Right cardiac atrium (tissue), 5 donors: ENCODE measurements at regions not wholly inside any gene's neighbourhood (a gene's known extent, or its start where the extent isn't known, plus 50 kb on each side); places are given as distances from the start of the nearest gene placed in this dataset.

Experiments
- ATAC-seq, 2 donors: fragments of 200-7000 bp; cut with Tn5 transposase; one replicate each; pipeline versions ENCODE4 v1.8.0 to v1.9.1; 2020; ENCODE audit warnings: moderate library complexity in 2 of 2, mild to moderate bottlenecking in 1 of 2
- DNase-seq, 3 donors: peaks; one replicate each; pipeline ENCODE4 v3.0.0-alpha.2; 2020
- H3K27ac ChIP-seq: one replicate; pipeline ENCODE4 v1.5.1; 2013; ENCODE audit warnings: mild to moderate bottlenecking, low read length, control low read depth, moderate library complexity
- H3K27me3 ChIP-seq: one replicate; pipeline ENCODE4 v1.6.1; 2013; ENCODE audit not compliant: control insufficient read depth, insufficient read depth
- H3K4me1 ChIP-seq: one replicate; pipeline ENCODE4 v1.6.1; 2013; ENCODE audit warnings: low read length; ENCODE audit not compliant: control insufficient read depth, insufficient read depth
- H3K4me3 ChIP-seq: one replicate; pipeline ENCODE4 v1.5.1; 2013; ENCODE audit warnings: low read length, control low read depth
- H3K9me3 ChIP-seq: one replicate; pipeline ENCODE4 v1.6.1; 2013; ENCODE audit warnings: low read length; ENCODE audit not compliant: control insufficient read depth
- WGBS: extraction: QIAGEN DNeasy Blood & Tissue Kit; methylation state at CpG from one replicate; pipeline ENCODE4 v1.1.7; 2013; 5-methylcytosine and 5-hydroxymethylcytosine counted together
- intact Hi-C, 4 donors: fragments of 100-400 bp; cut with DNase I; formaldehyde crosslinking; loops; one replicate each; pipeline versions ENCODE4 v1.11.0 to v1.14.0; 2022 to 2023
- donor health status: healthy with polysubstance abuse.
- donor health status: DM: no; HTN: yes; CAD: no.
- donor health status: DM: no; HTN: no; CAD: no.
- donor health status: DM: no; HTN: yes; CAD: no; lungs with severe emphysema.
- donor health status: DM: yes; HTN: yes; CAD: no.

GRCh38 chr17:77717941-77718668 is 240.4 kb upstream of the TNRC6C start:
- H3K4me3 ChIP-seq = no peak overlapping the region
- H3K27ac ChIP-seq = no peak overlapping the region
- DNase-seq (no peak), ATAC-seq (no peak)
- WGBS = 88% methylated on average over 11 of the region's 11 CpGs
- H3K9me3 ChIP-seq = no peaks in the 10 kb centered on the region
- H3K4me1 ChIP-seq = no peaks in the 10 kb centered on the region
- H3K27me3 ChIP-seq = no peaks in the 10 kb centered on the region
- intact Hi-C loops = no loop called here

- no peak for DNase-seq
- intact Hi-C loops = no loop called here
- Histone ChIP-seq H3K4me1 (no peaks in the 10 kb centered on the region), H3K27ac (no peak overlapping the region), H3K4me3 (no peak overlapping the region), H3K9me3 (no peaks in the 10 kb centered on the region), H3K27me3 (no peaks in the 10 kb centered on the region)
- WGBS = 92% methylated on average over 10 of the region's 10 CpGs
- ATAC-seq = no peak
Observed at GRCh38 chr17:77718669-77718961, 239.9 kb upstream of the TNRC6C start.

GRCh38 chr17:77719806-77720205 is 238.7 kb upstream of the TNRC6C start:
- 89% methylated on average over 4 of the region's 4 CpGs for WGBS

GRCh38 chr17:77720946-77721845 is 237.3 kb upstream of the TNRC6C start:
- H3K4me1 ChIP-seq = no peaks in the 10 kb centered on the region
- ATAC-seq (no peak), DNase-seq (no peak)

More at GRCh38 chr17:77719806-77720205, 238.7 kb upstream of the TNRC6C start:
- DNase-seq = no peak
- intact Hi-C loops = no loop called here
- H3K27ac ChIP-seq = no peak overlapping the region
- H3K4me3 ChIP-seq = no peak overlapping the region
- H3K4me1 ChIP-seq = no peaks in the 10 kb centered on the region
- no peaks in the 10 kb centered on the region for H3K27me3 ChIP-seq
- ATAC-seq = no peak
- H3K9me3 ChIP-seq = no peaks in the 10 kb centered on the region

GRCh38 chr17:77721846-77722160 is 236.7 kb upstream of the TNRC6C start:
- DNase-seq = no peak
- intact Hi-C loops = no loop called here
- H3K27ac ChIP-seq = no peak overlapping the region
- H3K9me3 ChIP-seq = no peaks in the 10 kb centered on the region
- no peaks in the 10 kb centered on the region for H3K4me1 ChIP-seq
- 68% methylated on average over 3 of the region's 3 CpGs for WGBS
- H3K27me3 ChIP-seq = no peaks in the 10 kb centered on the region
- no peak overlapping the region for H3K4me3 ChIP-seq
- no peak for ATAC-seq

More at GRCh38 chr17:77720946-77721845, 237.3 kb upstream of the TNRC6C start:
- Histone ChIP-seq H3K27me3 (no peaks in the 10 kb centered on the region), H3K9me3 (no peaks in the 10 kb centered on the region), H3K27ac (no peak overlapping the region), H3K4me3 (no peak overlapping the region)
- 81% methylated on average over 14 of the region's 14 CpGs for WGBS
- intact Hi-C loops = no loop called here

GRCh38 chr17:77722366-77722765 is 236.1 kb upstream of the TNRC6C start:
- Histone ChIP-seq H3K9me3 (no peaks in the 10 kb centered on the region), H3K4me3 (no peak overlapping the region), H3K27ac (no peak overlapping the region), H3K4me1 (no peaks in the 10 kb centered on the region), H3K27me3 (no peaks in the 10 kb centered on the region)
- WGBS = 96% methylated on average over 8 of the region's 8 CpGs
- intact Hi-C loops = no loop called here
- ATAC-seq (no peak), DNase-seq (no peak)

- DNase-seq (no peak), ATAC-seq (no peak)
- no peaks in the 10 kb centered on the region for H3K4me1 ChIP-seq
- no peak overlapping the region for H3K4me3 ChIP-seq
- H3K27me3 ChIP-seq = no peaks in the 10 kb centered on the region
- H3K9me3 ChIP-seq = no peaks in the 10 kb centered on the region
- 81% methylated on average over 20 of the region's 20 CpGs for WGBS
- intact Hi-C loops = no loop called here
- H3K27ac ChIP-seq = no peak overlapping the region
Observed at GRCh38 chr17:77723071-77723908, 235.2 kb upstream of the TNRC6C start.

- no peak overlapping the region for H3K27ac ChIP-seq
- intact Hi-C loops = no loop called here
- no peaks in the 10 kb centered on the region for H3K9me3 ChIP-seq
- H3K27me3 ChIP-seq = no peaks in the 10 kb centered on the region
- DNase-seq (peak in 1 of 3 donors; percentile 30), ATAC-seq (no peak)
- H3K4me3 ChIP-seq = no peak overlapping the region
- no peaks in the 10 kb centered on the region for H3K4me1 ChIP-seq
- WGBS = 86% methylated on average over 22 of the region's 22 CpGs
Observed at GRCh38 chr17:77723909-77724875, 234.3 kb upstream of the TNRC6C start.

GRCh38 chr17:77724876-77725615 is 233.5 kb upstream of the TNRC6C start:
- Histone ChIP-seq H3K27ac (no peak overlapping the region), H3K9me3 (no peaks in the 10 kb centered on the region), H3K27me3 (no peaks in the 10 kb centered on the region), H3K4me1 (no peaks in the 10 kb centered on the region), H3K4me3 (no peak overlapping the region)
- 91% methylated on average over 28 of the region's 28 CpGs for WGBS
- DNase-seq = peak in 1 of 3 donors; percentile 30
- intact Hi-C loops = no loop called here
- ATAC-seq = no peak

GRCh38 chr17:77725846-77726245 is 232.7 kb upstream of the TNRC6C start:
- intact Hi-C loops = no loop called here
- no peaks in the 10 kb centered on the region for H3K4me1 ChIP-seq
- 91% methylated on average over 5 of the region's 5 CpGs for WGBS
- no peaks in the 10 kb centered on the region for H3K9me3 ChIP-seq
- ATAC-seq = no peak
- no peak overlapping the region for H3K4me3 ChIP-seq
- H3K27ac ChIP-seq = no peak overlapping the region
- no peaks in the 10 kb centered on the region for H3K27me3 ChIP-seq
- peak in 1 of 3 donors; percentile 31 for DNase-seq
